ENCODE measurements at regions not wholly inside any gene's neighbourhood (a gene's known extent, or its start where the extent isn't known, plus 50 kb on each side); places are given as distances from the start of the nearest gene placed in this dataset.
"Not testable (repeated sequence)": the region's sequence is repeated elsewhere in the genome, so short reads cannot be mapped to it uniquely, and the experiment has no call there.

- H3K4me3 ChIP-seq (replicated peaks; ENCODE audit: low read depth, low read length); H3K27me3 ChIP-seq (replicated peaks; ENCODE audit: control insufficient read depth, insufficient read depth, low read length); DNase-seq (ENCODE audit: extremely low read depth, insufficient read length); H3K36me3 ChIP-seq (ENCODE audit: control insufficient read depth, insufficient read depth, low read length): not testable (repeated sequence)
These were observed 162.5 kb downstream of the GOLGA6L4 start for GRCh38 chr15:84398087-84398486.

- H3K27me3 ChIP-seq (replicated peaks; ENCODE audit: control insufficient read depth, insufficient read depth, low read length): no peaks in the 10 kb centered on the region
- H3K4me3 ChIP-seq (replicated peaks; ENCODE audit: low read depth, low read length): no peak overlapping the region
- no peak for TF ChIP-seq CTCF (IDR thresholded peaks at IDR 0.05; ENCODE audit: insufficient read depth, low read length, poor library complexity, severe bottlenecking)
- H3K36me3 ChIP-seq (ENCODE audit: control insufficient read depth, insufficient read depth, low read length): no peaks in the 10 kb centered on the region
- no peak for DNase-seq (ENCODE audit: extremely low read depth, insufficient read length)
These were observed 163.5 kb downstream of the GOLGA6L4 start for GRCh38 chr15:84398763-84399701.

- no peak for DNase-seq (ENCODE audit: extremely low read depth, insufficient read length)
- no peak overlapping the region for H3K4me3 ChIP-seq (replicated peaks; ENCODE audit: low read depth, low read length)
- no peak for TF ChIP-seq CTCF (IDR thresholded peaks at IDR 0.05; ENCODE audit: insufficient read depth, low read length, poor library complexity, severe bottlenecking)
- H3K36me3 ChIP-seq (ENCODE audit: control insufficient read depth, insufficient read depth, low read length): no peaks in the 10 kb centered on the region
- no peaks in the 10 kb centered on the region for H3K27me3 ChIP-seq (replicated peaks; ENCODE audit: control insufficient read depth, insufficient read depth, low read length)
These were observed 164.6 kb downstream of the GOLGA6L4 start for GRCh38 chr15:84400017-84400740.

GRCh38 chr15:84400820-84401219, 165.2 kb downstream of the GOLGA6L4 start:
- Histone ChIP-seq H3K36me3 (ENCODE audit: control insufficient read depth, insufficient read depth, low read length) (no peaks in the 10 kb centered on the region), H3K4me3 (replicated peaks; ENCODE audit: low read depth, low read length) (no peak overlapping the region), H3K27me3 (replicated peaks; ENCODE audit: control insufficient read depth, insufficient read depth, low read length) (no peaks in the 10 kb centered on the region)
- TF ChIP-seq CTCF (IDR thresholded peaks at IDR 0.05; ENCODE audit: insufficient read depth, low read length, poor library complexity, severe bottlenecking): no peak
- DNase-seq (ENCODE audit: extremely low read depth, insufficient read length): no peak

GRCh38 chr15:84401461-84401860, 165.9 kb downstream of the GOLGA6L4 start:
- not testable (repeated sequence) for H3K4me3 ChIP-seq (replicated peaks; ENCODE audit: low read depth, low read length); DNase-seq (ENCODE audit: extremely low read depth, insufficient read length); H3K27me3 ChIP-seq (replicated peaks; ENCODE audit: control insufficient read depth, insufficient read depth, low read length); H3K36me3 ChIP-seq (ENCODE audit: control insufficient read depth, insufficient read depth, low read length)

GRCh38 chr15:84401891-84402840, 166.6 kb downstream of the GOLGA6L4 start:
- H3K36me3 ChIP-seq (ENCODE audit: control insufficient read depth, insufficient read depth, low read length); H3K4me3 ChIP-seq (replicated peaks; ENCODE audit: low read depth, low read length); DNase-seq (ENCODE audit: extremely low read depth, insufficient read length); H3K27me3 ChIP-seq (replicated peaks; ENCODE audit: control insufficient read depth, insufficient read depth, low read length): not testable (repeated sequence)
